K562 (cell line): ENCODE measurements at regions not wholly inside any gene's neighbourhood (a gene's known extent, or its start where the extent isn't known, plus 50 kb on each side); places are given as distances from the start of the nearest gene placed in this dataset.

Experiments used
- ATAC-seq: fragments of 200-7000 bp; cut with Tn5 transposase; 3 replicates; pipeline ENCODE4 v1.9.1; 2020; ENCODE audit warnings: moderate library complexity
- BruUV-seq: library from RNA; stranded (reverse); fragments of 400-500 nt; replicated peaks from 2 replicates; lab custom pipeline; 2021; lab: Mats Ljungman, UMichigan
- CTCF ChIA-PET: fragments of 300-600 bp; formaldehyde crosslinking; extraction: SDS; loops from one replicate; lab custom pipeline; 2021; ENCODE audit warnings: low intra/inter-chr PET ratio; lab: Yijun Ruan, JAX
- POLR2A ChIA-PET: fragments of 300-600, 350-650 bp; sonication (Branson Sonifier 250); formaldehyde crosslinking; extraction: SDS; loops from one replicate; lab custom pipeline; 2021; ENCODE audit warnings: antibody characterized with exemption, inconsistent platforms; lab: Yijun Ruan, JAX
- DNase-seq, 4 experiments: peaks; one replicate each; pipeline versions ENCODE4 v3.0.0 to v3.0.0-alpha.2; 2011 to 2018; ENCODE audit warnings: low spot score in 3 of 4, mixed read lengths in 3 of 4; ENCODE audit errors: extremely low read depth in 1 of 4
- FAIRE-seq: peaks from 2 replicates; lab custom pipeline; 2011; peaks lifted over from hg19 to GRCh38; lab: Jason Lieb, UNC
- H2AFZ ChIP-seq: 2 replicates; pipeline ENCODE4 v1.6.0; 2011; ENCODE audit warnings: low read depth, low read length, control low read depth, inconsistent platforms
- H3K27ac ChIP-seq: fragments of 200-600 bp; 3 replicates; pipeline ENCODE4 v1.8.0; 2011; ENCODE audit warnings: low read depth, mild to moderate bottlenecking, control low read depth, inconsistent platforms, low read length, moderate library complexity, mixed read lengths; ENCODE audit errors: extremely low read depth
- H3K27me3 ChIP-seq, 2 experiments: fragments of 300-600 bp in 1 of 2; 2 replicates in 1 of 2; 3 replicates in 1 of 2; pipeline versions ENCODE4 v1.6.0 to v1.8.0; 2011; ENCODE audit warnings: inconsistent platforms in 2 of 2, low read length in 2 of 2, mild to moderate bottlenecking in 1 of 2, mixed read lengths in 1 of 2, moderate library complexity in 1 of 2; ENCODE audit not compliant: control insufficient read depth in 2 of 2, insufficient read depth in 2 of 2
- H3K36me3 ChIP-seq: fragments of 300-600 bp; 3 replicates; pipeline ENCODE4 v1.8.0; 2011; ENCODE audit warnings: mild to moderate bottlenecking, low read length, inconsistent platforms; ENCODE audit not compliant: control insufficient read depth, insufficient read depth
- H3K4me1 ChIP-seq, 2 experiments: fragments of 200-600 bp in 1 of 2; replicated peaks in 1 of 2; 2 replicates in 1 of 2; 3 replicates in 1 of 2; pipeline versions ENCODE4 v1.5.1 to v1.8.0; 2011; ENCODE audit warnings: inconsistent platforms in 2 of 2, low read length in 2 of 2, mild to moderate bottlenecking in 1 of 2, mixed read lengths in 1 of 2, moderate library complexity in 1 of 2; ENCODE audit not compliant: control insufficient read depth in 2 of 2, insufficient read depth in 2 of 2
- H3K4me2 ChIP-seq: 2 replicates; pipeline ENCODE4 v1.6.1; 2011; ENCODE audit warnings: low read length, control low read depth, inconsistent platforms, mixed read lengths; ENCODE audit not compliant: insufficient read depth
- H3K4me3 ChIP-seq: fragments of 200-600 bp; sonication (generic), shearing (Covaris generic); 2 replicates; pipeline ENCODE4 v1.5.1; 2016; ENCODE audit warnings: control low read depth, inconsistent platforms
- H3K79me2 ChIP-seq: fragments of 200-600 bp; 3 replicates; pipeline ENCODE4 v1.8.0; 2011; ENCODE audit warnings: low read length, inconsistent platforms; ENCODE audit not compliant: control insufficient read depth, insufficient read depth
- H3K9ac ChIP-seq, 2 experiments: 2 replicates each; pipeline versions ENCODE4 v1.6.0 to v1.6.1; 2011; ENCODE audit warnings: low read depth in 2 of 2, low read length in 2 of 2, control low read depth in 1 of 2, inconsistent platforms in 1 of 2, mild to moderate bottlenecking in 1 of 2, mixed read lengths in 1 of 2; ENCODE audit not compliant: insufficient read depth in 1 of 2
- H3K9me1 ChIP-seq: one replicate; pipeline ENCODE4 v1.6.0; 2011; ENCODE audit warnings: inconsistent platforms, mild to moderate bottlenecking, low read length, moderate library complexity; ENCODE audit not compliant: control insufficient read depth, insufficient read depth
- H3K9me3 ChIP-seq: replicated peaks from 2 replicates; pipeline ENCODE4 v1.5.1; 2011; ENCODE audit warnings: low read depth, low read length, inconsistent platforms; ENCODE audit not compliant: control insufficient read depth, insufficient read depth
- H4K20me1 ChIP-seq: replicated peaks from 2 replicates; pipeline ENCODE4 v1.6.1; 2011; ENCODE audit warnings: low read length, inconsistent platforms, mixed read lengths; ENCODE audit not compliant: control insufficient read depth, insufficient read depth
- FOSL1 ChIP-seq: fragments of 200-800 bp; sonication (Bioruptor generic); conservative IDR thresholded peaks from 2 replicates; pipeline ENCODE4 v1.6.1; 2016; ENCODE audit warnings: missing genetic modification characterization, missing compliant biosample characterization
- KHSRP ChIP-seq: fragments of 450-650 bp; IDR thresholded peaks from 2 replicates; pipeline ENCODE4 v1.6.1; 2017
- NFYB ChIP-seq: IDR thresholded peaks from 2 replicates; pipeline ENCODE4 v1.6.1; 2011; ENCODE audit warnings: mild to moderate bottlenecking, moderate library complexity; ENCODE audit not compliant: insufficient read length; ENCODE audit errors: extremely low read depth
- POLR3A ChIP-seq: IDR thresholded peaks from 2 replicates; pipeline ENCODE4 v1.6.1; 2011; ENCODE audit warnings: borderline replicate concordance, mild to moderate bottlenecking, moderate library complexity; ENCODE audit not compliant: insufficient read length, insufficient read depth; ENCODE audit errors: extremely low read depth
- TEAD1 ChIP-seq, 2 experiments: fragments of 450-650 bp in 1 of 2; sonication (generic) in 1 of 2; formaldehyde crosslinking; IDR thresholded peaks; 2 replicates each; pipeline versions ENCODE4 v1.4.0 to v1.8.0; 2020 to 2022; ENCODE audit warnings: mild to moderate bottlenecking in 2 of 2, missing genetic modification reagents in 1 of 2
- ZNF518B ChIP-seq: fragments of 250-450 bp; sonication (Bioruptor Pico); IDR thresholded peaks from 2 replicates; pipeline ENCODE4 v1.5.0; 2021; ENCODE audit warnings: mild to moderate bottlenecking, moderate library complexity
- in situ Hi-C: fragments of 300-500 bp; cut with MboI; formaldehyde crosslinking; loops from 4 replicates; pipeline ENCODE4 v1.15.0; 2018; ENCODE audit warnings: inconsistent platforms, mixed read lengths
- intact Hi-C: fragments of 100-400 bp; cut with micrococcal nuclease; formaldehyde crosslinking; loops from 2 replicates; pipeline ENCODE4 v1.14.2; 2022

- in situ Hi-C loops, result no loop called here
- Histone ChIP-seq H3K27me3 (no peaks in the 10 kb centered on the region), H3K4me1 (no peaks in the 10 kb centered on the region), H2AFZ (no peak overlapping the region), H3K36me3 (no peaks in the 10 kb centered on the region), H3K9me3 (no peaks in the 10 kb centered on the region; the same call in 1 of the 2 replicates), H3K79me2 (no peaks in the 10 kb centered on the region), H3K4me2 (no peak overlapping the region)
- ChIA-PET CTCF (no interaction called here), POLR2A (interaction anchor here (0.6 kb wide), 1 partner anchor 50 kb away, joined by 3 read pairs; no protein-coding TSS in a partner anchor)
- ATAC-seq, result no peak
- TF ChIP-seq POLR3A (no peak), FOSL1 (tag) (no peak), KHSRP (no peak), TEAD1 (CRISPR knock-in tag; IDR thresholded peaks at IDR 0.05) (no peak), NFYB (no peak), ZNF518B (no peak)
- TF ChIP-seq, all 486 proteins: peak for 0
- H3K4me3 ChIP-seq, result no peak overlapping the region
- BruUV-seq, result no TSS peak
- no peak overlapping the region for H3K27ac ChIP-seq
- no peak overlapping the region for H3K9ac ChIP-seq
- H3K9me1 ChIP-seq, result no peaks in the 10 kb centered on the region
- no peaks in the 10 kb centered on the region for H4K20me1 ChIP-seq
- FAIRE-seq (no peak), DNase-seq (no peak)
- intact Hi-C loops, result no loop called here
Observed at GRCh38 chr9:115412656-115413055, 294.7 kb upstream of the TNC start.
